Fibroblast of villous mesenchyme (primary cell): ENCODE measurements at regions not wholly inside any gene's neighbourhood (a gene's known extent, or its start where the extent isn't known, plus 50 kb on each side); places are given as distances from the start of the nearest gene placed in this dataset.

Source experiments
- DNase-seq: peaks from one replicate; pipeline ENCODE4 v3.0.0-alpha.2; 2010; ENCODE audit warnings: low read depth
- H3K4me3 ChIP-seq: 2 replicates; pipeline ENCODE4 v1.5.1; 2011; ENCODE audit warnings: low read depth, mild to moderate bottlenecking, low read length
- TF ChIP-seq, protein P1 (sequence below): IDR thresholded peaks from 2 replicates; pipeline ENCODE4 v1.5.1; 2012; ENCODE audit warnings: low read depth, mild to moderate bottlenecking, low read length; ENCODE audit not compliant: insufficient read depth

DNA sequence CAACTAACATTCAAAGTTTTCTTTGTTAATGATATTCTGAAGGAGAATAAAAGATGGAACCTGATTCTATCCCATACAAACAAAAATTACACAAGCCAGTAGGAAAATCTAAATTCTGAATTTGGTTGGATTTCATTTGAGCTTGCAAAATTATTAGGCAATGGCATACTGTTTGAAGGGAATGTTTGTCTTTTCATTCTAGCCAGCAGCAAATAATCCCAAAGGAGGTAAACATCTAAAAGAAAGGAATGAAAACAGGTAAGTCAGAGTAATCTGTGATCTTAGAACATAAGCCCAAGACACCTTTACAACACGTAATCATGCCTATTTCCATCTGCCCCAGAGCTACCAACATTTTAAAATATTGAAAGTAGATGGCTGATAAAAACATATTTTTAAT lies 482.1 kb upstream of the CITED2 start:
- TF ChIP-seq, protein P1, sequence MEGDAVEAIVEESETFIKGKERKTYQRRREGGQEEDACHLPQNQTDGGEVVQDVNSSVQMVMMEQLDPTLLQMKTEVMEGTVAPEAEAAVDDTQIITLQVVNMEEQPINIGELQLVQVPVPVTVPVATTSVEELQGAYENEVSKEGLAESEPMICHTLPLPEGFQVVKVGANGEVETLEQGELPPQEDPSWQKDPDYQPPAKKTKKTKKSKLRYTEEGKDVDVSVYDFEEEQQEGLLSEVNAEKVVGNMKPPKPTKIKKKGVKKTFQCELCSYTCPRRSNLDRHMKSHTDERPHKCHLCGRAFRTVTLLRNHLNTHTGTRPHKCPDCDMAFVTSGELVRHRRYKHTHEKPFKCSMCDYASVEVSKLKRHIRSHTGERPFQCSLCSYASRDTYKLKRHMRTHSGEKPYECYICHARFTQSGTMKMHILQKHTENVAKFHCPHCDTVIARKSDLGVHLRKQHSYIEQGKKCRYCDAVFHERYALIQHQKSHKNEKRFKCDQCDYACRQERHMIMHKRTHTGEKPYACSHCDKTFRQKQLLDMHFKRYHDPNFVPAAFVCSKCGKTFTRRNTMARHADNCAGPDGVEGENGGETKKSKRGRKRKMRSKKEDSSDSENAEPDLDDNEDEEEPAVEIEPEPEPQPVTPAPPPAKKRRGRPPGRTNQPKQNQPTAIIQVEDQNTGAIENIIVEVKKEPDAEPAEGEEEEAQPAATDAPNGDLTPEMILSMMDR = no peak
- no peak for DNase-seq
- H3K4me3 ChIP-seq = no peak overlapping the region

DNA sequence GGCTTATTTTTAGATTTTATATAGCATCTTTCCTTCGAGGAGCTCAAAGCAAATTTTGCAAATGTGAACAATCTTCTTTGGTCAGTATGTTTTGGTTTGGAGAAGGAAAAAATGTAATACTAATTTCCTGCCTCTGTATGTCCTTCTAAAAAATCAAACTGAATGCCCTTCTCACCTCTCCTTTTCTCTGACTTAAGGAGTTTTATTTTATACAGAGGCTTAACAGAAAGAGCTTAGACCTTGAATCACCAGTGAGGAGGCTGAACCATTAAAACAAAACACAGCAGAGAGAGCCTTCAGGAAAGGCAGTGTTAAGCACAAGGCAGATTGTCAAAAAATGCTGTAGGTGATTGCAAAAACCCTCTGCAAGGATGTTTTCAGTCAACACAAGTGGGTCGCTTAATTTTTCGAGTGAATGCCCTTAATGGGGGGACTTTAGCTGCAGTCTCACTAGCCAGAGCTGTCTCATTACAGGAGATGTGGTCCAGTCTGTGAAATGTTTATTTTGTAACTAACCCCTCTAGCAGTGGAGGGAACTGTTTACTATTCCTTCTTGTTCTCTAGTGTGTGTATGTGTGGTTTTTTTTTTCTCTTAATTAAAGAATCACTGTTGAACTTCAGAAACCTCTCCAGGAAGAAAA lies 481.3 kb upstream of the CITED2 start:
- DNase-seq = peak; percentile 74
- TF ChIP-seq, protein P1 = no peak
- no peak overlapping the region for H3K4me3 ChIP-seq

DNA sequence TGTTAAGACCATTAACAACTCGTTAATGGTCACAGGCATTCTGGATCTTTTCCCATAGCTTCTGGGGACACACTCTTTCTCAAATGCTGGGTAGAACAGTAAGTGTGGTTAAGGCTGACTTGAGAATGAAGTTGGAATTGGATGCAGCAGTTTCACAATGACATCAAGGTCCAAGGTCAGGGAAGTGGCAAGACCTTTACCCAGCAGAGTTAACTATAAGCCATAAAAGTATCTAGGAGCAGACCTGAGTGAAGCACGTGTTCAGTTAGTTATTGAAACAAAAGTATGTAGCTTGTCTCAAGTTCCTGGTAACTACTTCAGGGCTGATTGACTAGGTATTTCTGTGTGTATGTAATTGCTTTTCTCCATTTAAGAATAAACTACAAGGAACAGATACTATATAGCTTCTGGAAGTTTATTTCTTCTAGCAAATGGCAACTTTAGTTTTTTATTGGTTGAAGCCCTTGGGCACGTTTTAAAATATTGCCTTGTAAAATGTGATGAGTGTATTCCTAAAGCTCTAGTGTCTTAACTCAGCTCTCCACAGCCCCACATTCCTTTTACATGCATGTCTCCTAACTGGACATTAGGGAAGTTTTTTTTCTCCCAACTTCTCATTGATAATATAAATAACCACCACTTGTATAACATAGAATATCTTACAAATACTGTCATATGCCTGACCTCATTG lies 479.0 kb upstream of the CITED2 start:
- peak; percentile 96 for DNase-seq
- H3K4me3 ChIP-seq = no peak overlapping the region
- TF ChIP-seq, protein P1 = no peak

DNA sequence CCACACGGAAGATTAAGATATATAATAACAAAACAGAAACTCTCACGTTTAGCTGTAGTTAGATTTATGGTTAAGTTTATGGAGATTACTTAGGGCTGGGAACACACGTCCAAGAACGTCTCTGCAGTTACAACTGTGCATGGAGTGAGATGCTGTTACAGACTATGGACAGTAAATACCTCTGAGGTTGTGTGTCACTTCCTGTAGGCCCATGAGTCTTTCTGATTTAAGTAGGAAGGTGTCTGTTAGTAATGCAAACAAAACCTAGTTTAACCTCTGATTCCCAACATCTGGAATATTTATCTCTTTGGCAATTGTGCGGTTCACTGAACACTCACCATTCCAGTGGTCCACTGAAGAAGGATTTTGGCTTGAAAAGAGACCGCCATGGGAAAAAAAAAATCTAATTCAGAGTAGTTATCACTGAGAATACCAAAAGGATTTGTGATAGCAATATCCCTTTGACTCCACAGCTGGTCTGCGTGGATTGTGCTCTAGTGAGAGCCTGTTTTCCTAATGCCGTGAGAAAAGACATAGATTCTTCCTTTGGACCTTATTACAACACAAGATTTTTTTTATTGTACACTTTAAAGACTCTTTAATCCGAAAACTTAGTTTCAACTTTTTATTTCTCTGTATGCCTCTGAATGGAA lies 478.2 kb upstream of the CITED2 start:
- TF ChIP-seq, protein P1 = no peak
- no peak overlapping the region for H3K4me3 ChIP-seq
- peak; percentile 100 for DNase-seq

DNA sequence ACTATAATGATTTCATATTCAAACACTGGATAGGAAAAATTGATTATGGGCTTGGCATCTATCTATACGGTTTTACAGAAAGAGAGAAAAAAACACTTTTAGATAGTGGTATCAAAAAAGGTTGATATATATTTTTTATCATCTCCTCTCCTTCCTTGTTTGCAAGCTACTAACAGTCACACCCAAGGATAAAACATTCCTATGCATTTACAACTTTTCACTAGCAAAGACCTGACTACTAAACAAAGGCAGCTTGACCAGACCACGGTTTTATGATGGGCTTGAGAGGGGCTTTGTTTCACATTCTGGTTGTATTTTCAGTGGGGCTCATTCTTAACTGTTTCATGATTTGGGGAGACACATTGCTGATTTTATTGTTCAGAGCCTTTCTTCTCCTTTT lies 477.6 kb upstream of the CITED2 start:
- no peak for DNase-seq
- TF ChIP-seq, protein P1 = no peak
- no peak overlapping the region for H3K4me3 ChIP-seq

DNA sequence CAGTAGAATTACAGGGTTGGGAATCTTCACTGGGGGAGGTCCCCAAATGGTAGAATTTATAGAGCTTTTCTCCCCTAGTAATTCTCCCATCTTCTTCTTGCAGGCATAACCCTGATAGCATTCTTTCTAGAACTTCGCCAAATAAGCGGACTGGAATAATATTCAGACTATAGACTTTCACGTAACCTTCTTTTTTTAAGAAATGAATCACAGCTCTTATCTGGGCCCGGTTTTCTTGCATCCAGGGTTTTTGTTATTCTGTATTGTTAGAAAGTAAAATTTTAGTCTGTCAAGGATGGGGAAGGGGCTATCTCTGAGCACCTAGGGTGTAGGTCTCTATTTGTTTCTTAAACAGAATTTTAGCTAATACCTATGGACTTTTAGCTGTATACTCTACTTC lies 476.8 kb upstream of the CITED2 start:
- no peak for DNase-seq
- no peak overlapping the region for H3K4me3 ChIP-seq
- TF ChIP-seq, protein P1 = no peak

DNA sequence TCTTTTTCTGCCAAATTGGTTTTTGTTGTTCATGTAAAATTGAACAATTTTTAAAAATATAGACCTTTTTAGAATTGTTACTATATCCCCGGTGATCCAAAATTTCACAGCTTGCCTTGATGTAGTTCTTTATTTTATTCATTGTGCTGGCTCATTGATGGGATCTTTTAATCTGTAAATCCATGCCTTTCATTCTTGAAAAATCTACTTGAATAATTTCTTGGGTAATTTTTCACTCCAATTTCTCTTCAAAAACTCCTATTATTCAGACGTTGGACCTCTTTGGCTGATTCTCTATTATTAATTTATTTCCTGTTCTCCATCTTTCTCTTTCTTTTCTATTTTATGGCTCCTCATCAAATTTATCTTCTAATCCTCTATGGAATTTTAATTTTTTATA lies 476.1 kb upstream of the CITED2 start:
- DNase-seq = no peak
- no peak overlapping the region for H3K4me3 ChIP-seq
- TF ChIP-seq, protein P1 = no peak
